NCI-H2227 treated with DMSO at 0.1 percent for 48 hours (cell line): ENCODE measurements at regions not wholly inside any gene's neighbourhood (a gene's known extent, or its start where the extent isn't known, plus 50 kb on each side); places are given as distances from the start of the nearest gene placed in this dataset.
"Not testable (repeated sequence)": the region's sequence is repeated elsewhere in the genome, so short reads cannot be mapped to it uniquely, and the experiment has no call there.

Experiments used
- DNase-seq: peaks from one replicate; lab custom pipeline; 2025; lab: John Stamatoyannopoulos, UW

- DNase-seq: no peak
Measured at GRCh38 chr7:69017208-69017607, 581.1 kb upstream of the AUTS2 start.

DNA sequence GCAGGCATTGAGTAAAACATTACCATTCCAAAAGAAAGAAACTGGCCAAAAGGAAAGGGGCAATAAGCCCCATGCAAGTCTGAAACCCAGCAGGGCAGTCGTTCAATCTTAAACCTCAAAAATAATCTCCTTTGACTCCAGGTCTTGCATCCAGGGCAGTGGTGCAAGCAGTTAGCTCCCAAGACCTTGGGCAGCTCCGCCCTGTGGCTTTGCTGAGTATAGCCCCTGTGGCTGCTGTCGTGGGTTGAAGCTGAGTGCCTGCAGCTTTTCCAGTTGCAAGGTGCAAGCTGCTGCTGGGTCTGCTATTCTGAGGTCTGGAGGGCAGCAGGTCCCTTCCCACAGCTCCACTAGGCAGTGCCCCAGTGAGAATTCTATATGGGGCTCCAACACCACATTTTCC is 580.1 kb upstream of the AUTS2 start:
- no peak for DNase-seq

DNA sequence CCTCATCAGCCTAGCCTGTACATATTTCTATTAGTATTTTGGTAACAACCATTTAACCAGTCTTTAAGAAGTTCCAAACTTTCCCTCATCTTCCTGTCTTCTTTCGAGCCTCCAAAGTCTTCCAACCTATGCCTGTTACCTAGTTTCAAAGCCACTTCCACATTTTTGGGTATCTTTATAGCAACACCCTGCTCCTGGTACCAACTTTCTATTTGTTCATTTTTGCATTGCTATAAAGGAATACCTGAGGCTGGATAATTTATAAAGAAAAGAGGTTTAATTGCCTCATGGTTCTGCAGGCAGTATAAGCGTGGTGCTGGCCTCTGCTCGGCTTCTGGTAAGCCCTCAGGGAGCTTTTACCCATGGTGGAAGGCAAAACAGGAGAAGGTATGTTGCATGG is 578.8 kb upstream of the AUTS2 start:
- no peak for DNase-seq

DNA sequence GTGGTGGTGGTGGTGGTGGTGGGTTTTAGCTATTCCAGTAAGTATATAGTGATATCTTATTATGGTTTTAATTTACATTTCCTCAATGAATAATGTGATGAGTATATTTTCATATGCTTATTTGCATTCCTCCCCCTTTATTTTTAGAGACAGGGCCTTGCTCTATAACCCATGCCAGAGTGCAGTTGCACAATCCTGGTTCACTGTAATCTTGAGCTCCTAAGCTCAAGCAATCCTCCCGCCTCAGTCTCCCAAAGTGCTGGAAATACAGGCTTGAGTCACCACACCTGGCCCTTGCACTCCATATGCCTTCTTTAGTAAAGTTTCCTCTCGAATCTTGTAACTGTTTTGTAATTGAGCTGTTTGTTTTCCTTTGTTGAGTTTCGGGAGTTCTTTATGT is 577.7 kb upstream of the AUTS2 start:
- no peak for DNase-seq

GRCh38 chr7:69025249-69025648 is 573.0 kb upstream of the AUTS2 start:
- no peak for DNase-seq

- DNase-seq: no peak
Measured at GRCh38 chr7:69032848-69033247, 565.4 kb upstream of the AUTS2 start.

- no peak for DNase-seq
Measured at GRCh38 chr7:69035826-69036225, 562.4 kb upstream of the AUTS2 start.

DNA sequence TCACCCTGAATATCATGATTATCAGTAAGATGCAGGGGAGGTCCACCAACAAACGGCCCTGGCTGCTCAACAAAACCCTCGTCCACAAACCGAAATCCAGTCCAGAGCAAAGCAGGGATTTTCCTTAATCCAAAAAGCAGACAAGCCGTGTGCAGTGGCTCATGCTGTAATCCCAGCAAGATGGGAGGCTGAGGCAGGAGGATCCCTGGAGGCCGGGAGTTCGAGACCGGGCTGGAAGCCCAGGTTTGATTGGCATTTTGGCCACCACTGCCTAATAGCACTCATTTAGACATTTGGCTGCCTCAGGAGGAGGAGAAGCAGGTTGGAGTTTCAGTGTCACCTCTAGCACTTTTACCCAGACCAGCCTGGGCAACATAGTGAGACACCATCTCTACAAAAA is 562.0 kb upstream of the AUTS2 start:
- no peak for DNase-seq

DNA sequence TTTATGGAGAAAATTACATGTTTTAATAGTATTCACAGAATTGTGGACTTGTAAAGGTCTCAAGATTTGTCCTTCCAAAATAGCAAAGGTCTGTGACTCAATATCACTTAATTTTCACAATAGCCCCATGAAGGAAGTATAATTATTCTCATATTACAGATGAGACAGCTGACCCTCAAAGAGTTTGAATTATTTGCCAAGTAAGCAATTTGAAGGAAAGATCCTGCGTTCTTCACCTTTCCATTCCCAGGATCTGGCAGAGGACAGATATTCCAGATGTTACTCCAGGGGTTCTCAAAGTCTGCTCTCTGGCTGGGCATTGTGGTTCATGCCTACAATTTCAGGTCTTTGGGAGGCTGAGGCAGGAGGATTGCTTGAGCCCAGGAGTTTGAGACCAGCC is 559.4 kb upstream of the AUTS2 start:
- no peak for DNase-seq

DNA sequence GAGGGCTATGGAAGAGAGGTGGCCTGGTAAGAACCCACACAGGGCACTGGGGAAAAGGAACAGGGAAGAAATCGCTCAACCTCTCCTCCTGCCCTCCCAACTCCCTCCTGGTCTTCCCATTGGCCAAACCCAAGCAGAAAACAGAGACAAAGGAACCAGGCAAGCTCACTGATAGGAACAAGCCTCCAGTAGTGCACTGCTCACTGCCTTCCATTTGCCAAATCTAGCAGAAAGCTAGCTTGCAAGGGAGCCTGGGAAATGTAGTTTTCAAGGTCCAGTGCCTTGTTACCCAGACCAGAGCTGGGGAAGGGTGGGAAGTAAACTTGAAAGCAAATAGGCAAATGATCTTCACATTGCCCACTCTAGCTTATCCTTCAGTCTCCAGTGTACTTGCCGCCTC is 556.1 kb upstream of the AUTS2 start:
- no peak for DNase-seq

GRCh38 chr7:69047151-69047754 is 551.0 kb upstream of the AUTS2 start:
- DNase-seq: no peak

DNA sequence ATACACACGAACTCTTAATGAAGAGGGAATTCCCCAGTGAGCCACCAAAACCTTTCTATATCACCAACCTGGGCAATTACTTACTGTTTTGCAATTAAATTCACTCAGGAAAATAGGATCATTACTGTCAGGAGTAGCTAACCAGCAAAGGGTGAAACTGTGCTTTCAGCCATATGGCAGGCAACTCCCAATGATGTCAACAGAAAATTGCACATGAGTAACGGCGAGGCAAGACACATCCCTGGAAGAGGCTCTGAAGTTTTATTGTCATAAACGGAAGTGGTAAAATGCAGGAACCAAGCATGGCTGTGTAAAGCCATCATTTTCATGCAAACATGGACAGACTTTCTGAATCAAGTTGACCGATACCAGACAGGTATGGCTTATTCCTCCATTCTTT is 548.9 kb upstream of the AUTS2 start:
- DNase-seq: no peak

DNA sequence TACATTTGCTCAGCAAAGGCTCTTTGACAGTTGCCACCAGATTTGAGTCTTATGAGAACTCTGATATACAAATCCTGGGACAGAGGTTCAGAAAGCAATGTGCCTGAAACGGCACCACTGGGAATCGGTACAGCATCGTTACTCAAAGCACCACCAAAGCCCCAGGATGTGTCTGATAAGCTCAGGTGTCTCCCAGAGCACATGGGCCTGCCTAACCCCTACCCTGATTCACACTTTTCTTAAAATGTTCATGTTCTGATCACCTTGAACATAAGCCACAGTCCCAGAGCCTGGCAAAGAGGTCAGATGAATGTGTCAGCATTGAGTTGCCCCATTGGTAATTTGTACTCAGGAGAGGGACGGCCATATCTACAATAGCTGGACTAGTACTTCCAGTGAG is 545.8 kb upstream of the AUTS2 start:
- DNase-seq: no peak

GRCh38 chr7:69060516-69060915 is 537.8 kb upstream of the AUTS2 start:
- DNase-seq: no peak

- no peak for DNase-seq
Measured at GRCh38 chr7:69062020-69062765, 536.1 kb upstream of the AUTS2 start.

GRCh38 chr7:69067397-69067796 is 530.9 kb upstream of the AUTS2 start:
- DNase-seq: no peak

DNA sequence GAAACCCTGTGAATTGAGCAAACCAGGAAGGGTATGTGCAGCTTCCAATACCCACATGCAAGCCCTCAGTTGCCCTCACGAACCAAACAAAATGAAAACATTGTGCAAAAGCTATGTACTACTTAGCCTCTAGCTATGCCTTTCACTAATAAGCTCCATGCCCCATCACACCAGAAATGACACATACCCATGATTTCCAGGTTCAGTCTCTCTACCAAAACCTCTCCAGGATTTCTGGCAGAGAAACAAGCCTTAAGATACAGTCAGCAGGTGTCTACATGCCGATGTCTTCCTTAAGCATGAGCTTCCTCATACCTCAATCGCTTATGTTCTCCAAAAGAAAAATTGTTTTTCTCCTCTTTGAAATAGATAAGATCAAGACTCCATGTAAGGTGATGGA is 527.8 kb upstream of the AUTS2 start:
- DNase-seq: no peak

GRCh38 chr7:69076566-69076965 is 521.7 kb upstream of the AUTS2 start:
- DNase-seq: no peak

GRCh38 chr7:69078997-69079769 is 519.1 kb upstream of the AUTS2 start:
- no peak for DNase-seq

GRCh38 chr7:69087281-69087680 is 511.0 kb upstream of the AUTS2 start:
- not testable (repeated sequence) for DNase-seq

DNA sequence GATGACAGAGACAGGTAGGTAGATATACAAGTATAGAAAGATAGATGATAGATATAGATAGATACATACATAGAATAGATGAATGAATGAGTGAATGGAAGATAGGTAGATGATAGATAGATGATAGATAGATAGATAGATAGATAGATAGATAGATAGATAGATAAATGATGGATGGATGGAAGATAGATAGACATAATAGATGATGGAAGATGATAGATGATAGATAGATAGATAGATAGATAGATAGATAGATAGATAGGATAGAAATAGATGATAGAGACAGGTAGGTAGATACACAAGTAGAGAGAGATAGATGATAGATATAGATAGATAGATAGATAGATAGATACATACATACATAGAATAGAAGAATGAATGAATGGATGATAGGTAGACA is 510.1 kb upstream of the AUTS2 start:
- DNase-seq: no peak

DNA sequence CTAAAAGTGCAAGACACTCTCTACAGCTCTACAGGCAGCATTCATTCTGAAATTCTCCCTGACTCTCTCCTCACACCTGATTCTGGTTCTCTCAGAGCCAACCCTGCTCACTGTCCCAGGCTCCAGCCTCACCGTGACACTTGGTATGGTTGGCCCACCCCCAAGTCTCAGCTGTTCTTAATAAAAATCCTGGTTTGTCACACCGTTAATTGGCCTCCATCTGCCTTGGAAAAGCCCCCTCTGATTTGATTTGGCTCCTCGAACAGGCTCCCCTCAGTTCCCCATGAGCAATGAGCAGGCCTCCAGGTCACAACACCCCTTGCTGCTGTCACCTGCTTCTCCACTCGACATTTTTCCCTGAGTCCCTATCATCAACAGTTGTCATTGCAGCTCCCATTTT is 507.3 kb upstream of the AUTS2 start:
- no peak for DNase-seq

GRCh38 chr7:69091521-69091920 is 506.8 kb upstream of the AUTS2 start:
- no peak for DNase-seq
